GM21381 (cell line): ENCODE measurements at regions not wholly inside any gene's neighbourhood (a gene's known extent, or its start where the extent isn't known, plus 50 kb on each side); places are given as distances from the start of the nearest gene placed in this dataset.
"Not testable (repeated sequence)": the region's sequence is repeated elsewhere in the genome, so short reads cannot be mapped to it uniquely, and the experiment has no call there.

Experiments used
- ATAC-seq: cut with Tn5 transposase; IDR thresholded peaks from one replicate; pipeline ENCODE4 v1.9.1; 2021; ENCODE audit warnings: mild to moderate bottlenecking, moderate library complexity; ENCODE audit not compliant: unreplicated experiment

- no peak for ATAC-seq
Observed at GRCh38 chr12:42932936-42933335, 343.4 kb upstream of the PRICKLE1 start.

GRCh38 chr12:42926232-42926631 lies 336.7 kb upstream of the PRICKLE1 start:
- no peak for ATAC-seq

GRCh38 chr12:42924482-42924881 lies 334.9 kb upstream of the PRICKLE1 start:
- no peak for ATAC-seq

GRCh38 chr12:42923583-42923982 lies 334.0 kb upstream of the PRICKLE1 start:
- no peak for ATAC-seq

- ATAC-seq, result no peak
Observed at GRCh38 chr12:42923156-42923555, 333.6 kb upstream of the PRICKLE1 start.

- ATAC-seq, result no peak
Observed at GRCh38 chr12:42922505-42922850, 332.9 kb upstream of the PRICKLE1 start.

GRCh38 chr12:42921741-42922504 lies 332.4 kb upstream of the PRICKLE1 start:
- no peak for ATAC-seq

- ATAC-seq, result no peak
Observed at GRCh38 chr12:42919691-42920090, 330.1 kb upstream of the PRICKLE1 start.

- no peak for ATAC-seq
Observed at GRCh38 chr12:42918443-42918842, 328.9 kb upstream of the PRICKLE1 start.

GRCh38 chr12:42916143-42916542 lies 326.6 kb upstream of the PRICKLE1 start:
- ATAC-seq, result no peak

- no peak for ATAC-seq
Observed at GRCh38 chr12:42915426-42915825, 325.9 kb upstream of the PRICKLE1 start.

- ATAC-seq, result no peak
Observed at GRCh38 chr12:42912367-42912766, 322.8 kb upstream of the PRICKLE1 start.

- ATAC-seq, result no peak
Observed at GRCh38 chr12:42910656-42911055, 321.1 kb upstream of the PRICKLE1 start.

- ATAC-seq, result no peak
Observed at GRCh38 chr12:42908712-42909111, 319.2 kb upstream of the PRICKLE1 start.

GRCh38 chr12:42906801-42907200 lies 317.3 kb upstream of the PRICKLE1 start:
- ATAC-seq, result not testable (repeated sequence)

GRCh38 chr12:42905419-42905705 lies 315.8 kb upstream of the PRICKLE1 start:
- no peak for ATAC-seq

GRCh38 chr12:42904683-42905418 lies 315.3 kb upstream of the PRICKLE1 start:
- ATAC-seq, result no peak

GRCh38 chr12:42903736-42904135 lies 314.2 kb upstream of the PRICKLE1 start:
- ATAC-seq, result no peak

- no peak for ATAC-seq
Observed at GRCh38 chr12:42902001-42902400, 312.5 kb upstream of the PRICKLE1 start.

- ATAC-seq, result no peak
Observed at GRCh38 chr12:42893803-42894202, 304.3 kb upstream of the PRICKLE1 start.

GRCh38 chr12:42892702-42893551 lies 303.4 kb upstream of the PRICKLE1 start:
- ATAC-seq, result no peak

- no peak for ATAC-seq
Observed at GRCh38 chr12:42887657-42888056, 298.1 kb upstream of the PRICKLE1 start.
